ENCODE measurements at regions not wholly inside any gene's neighbourhood (a gene's known extent, or its start where the extent isn't known, plus 50 kb on each side); places are given as distances from the start of the nearest gene placed in this dataset.
"Not testable (repeated sequence)": the region's sequence is repeated elsewhere in the genome, so short reads cannot be mapped to it uniquely, and the experiment has no call there.

- DNase-seq: no peak
Measured at GRCh38 chr7:83306502-83306901, 143.8 kb upstream of the PCLO start.

GRCh38 chr7:83305027-83305426 lies 142.3 kb upstream of the PCLO start:
- DNase-seq: no peak

GRCh38 chr7:83301416-83301815 lies 138.7 kb upstream of the PCLO start:
- no peak for DNase-seq

- DNase-seq: no peak
Measured at GRCh38 chr7:83290211-83290610, 127.5 kb upstream of the PCLO start.

GRCh38 chr7:83289419-83289993 lies 126.8 kb upstream of the PCLO start:
- no peak for DNase-seq

GRCh38 chr7:83280671-83281070 lies 118.0 kb upstream of the PCLO start:
- DNase-seq: peak; percentile 98

GRCh38 chr7:83276250-83276649 lies 113.6 kb upstream of the PCLO start:
- DNase-seq: no peak

- DNase-seq: no peak
Measured at GRCh38 chr7:83273699-83274098, 111.0 kb upstream of the PCLO start.

- DNase-seq: peak; percentile 51
Measured at GRCh38 chr7:83271212-83272099, 108.8 kb upstream of the PCLO start.

- DNase-seq: no peak
Measured at GRCh38 chr7:83270407-83270806, 107.7 kb upstream of the PCLO start.

- peak; percentile 99 for DNase-seq
Measured at GRCh38 chr7:83267141-83267631, 104.5 kb upstream of the PCLO start.

- DNase-seq: not testable (repeated sequence)
Measured at GRCh38 chr7:83263442-83264034, 100.9 kb upstream of the PCLO start.

- DNase-seq: no peak
Measured at GRCh38 chr7:83259064-83259463, 96.4 kb upstream of the PCLO start.

GRCh38 chr7:83248000-83248399 lies 85.3 kb upstream of the PCLO start:
- no peak for DNase-seq

GRCh38 chr7:83219231-83219630 lies 56.5 kb upstream of the PCLO start:
- DNase-seq: not testable (repeated sequence)

- no peak for DNase-seq
Measured at GRCh38 chr7:83212883-83213282, 50.2 kb upstream of the PCLO start.
